Activated naive CD8-positive, alpha-beta T cell treated with anti-CD3 and anti-CD28 coated beads, Interleukin-2, amount 50 U/mL, for 24 hours (primary cell): ENCODE measurements at regions not wholly inside any gene's neighbourhood (a gene's known extent, or its start where the extent isn't known, plus 50 kb on each side); places are given as distances from the start of the nearest gene placed in this dataset.

Source experiments
- ATAC-seq: fragments of 150-1000 bp; cut with Tn5 transposase; one replicate; pipeline ENCODE4 v1.10.0; 2021
- DNase-seq: peaks from one replicate; pipeline ENCODE4 v3.0.0; 2021
- H3K27ac Mint-ChIP-seq: one replicate; pipeline ENCODE4 v1.8.0; 2021; ENCODE audit warnings: mild to moderate bottlenecking, mixed read lengths
- H3K27me3 Mint-ChIP-seq: one replicate; pipeline ENCODE4 v1.8.0; 2021; ENCODE audit warnings: mixed read lengths
- H3K36me3 Mint-ChIP-seq: one replicate; pipeline ENCODE4 v1.8.0; 2021; ENCODE audit warnings: low read depth, mixed read lengths
- H3K4me1 Mint-ChIP-seq: one replicate; pipeline ENCODE4 v1.8.0; 2021; ENCODE audit warnings: mixed read lengths
- H3K4me3 Mint-ChIP-seq: one replicate; pipeline ENCODE4 v1.8.0; 2021; ENCODE audit warnings: mild to moderate bottlenecking, moderate library complexity, mixed read lengths
- H3K9me3 Mint-ChIP-seq: one replicate; pipeline ENCODE4 v1.8.0; 2021; ENCODE audit warnings: mixed read lengths

DNA sequence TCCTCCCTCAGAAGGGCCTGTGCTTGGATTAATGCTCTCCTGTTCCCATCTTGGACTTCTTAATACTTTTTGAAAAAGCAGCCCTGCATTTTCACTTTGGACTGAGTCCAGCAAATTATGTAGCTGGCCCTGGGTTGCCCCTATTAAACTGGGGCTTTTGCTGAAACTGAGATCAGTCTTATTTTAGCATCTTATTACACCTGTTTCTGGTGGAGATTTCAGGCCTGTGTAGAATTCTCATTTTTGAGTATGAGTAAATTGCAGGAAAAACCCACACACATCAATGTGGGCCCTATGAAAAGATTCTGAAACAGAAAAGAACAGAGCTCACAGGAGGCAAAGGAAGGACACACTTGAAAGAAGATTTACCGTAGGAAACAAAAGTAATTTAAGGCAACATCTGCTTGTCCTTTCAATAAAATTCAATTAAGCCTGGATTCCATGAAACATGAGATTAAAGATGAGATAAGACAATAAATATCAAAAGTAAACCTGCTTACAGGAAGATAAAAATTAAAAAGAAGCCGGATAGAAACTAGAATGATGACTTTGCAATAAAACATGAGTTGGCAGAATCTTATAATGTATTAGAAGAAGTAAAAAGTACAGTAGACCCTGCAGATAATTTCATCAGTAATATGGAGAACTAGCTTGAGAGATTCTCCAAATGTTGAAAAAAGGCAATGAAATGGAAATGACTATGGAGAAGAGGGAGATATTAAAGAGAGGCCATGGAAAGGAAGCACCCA is 90.7 kb upstream of the GCFC2 start:
- no peaks in the 10 kb centered on the region for H3K4me1 Mint-ChIP-seq
- peaks cover 5% of the 10 kb centered on the region for H3K27me3 Mint-ChIP-seq
- DNase-seq (no peak), ATAC-seq (no peak)
- no peak overlapping the region for H3K27ac Mint-ChIP-seq
- H3K36me3 Mint-ChIP-seq, result no peaks in the 10 kb centered on the region
- H3K9me3 Mint-ChIP-seq, result no peaks in the 10 kb centered on the region
- H3K4me3 Mint-ChIP-seq, result no peak overlapping the region

DNA sequence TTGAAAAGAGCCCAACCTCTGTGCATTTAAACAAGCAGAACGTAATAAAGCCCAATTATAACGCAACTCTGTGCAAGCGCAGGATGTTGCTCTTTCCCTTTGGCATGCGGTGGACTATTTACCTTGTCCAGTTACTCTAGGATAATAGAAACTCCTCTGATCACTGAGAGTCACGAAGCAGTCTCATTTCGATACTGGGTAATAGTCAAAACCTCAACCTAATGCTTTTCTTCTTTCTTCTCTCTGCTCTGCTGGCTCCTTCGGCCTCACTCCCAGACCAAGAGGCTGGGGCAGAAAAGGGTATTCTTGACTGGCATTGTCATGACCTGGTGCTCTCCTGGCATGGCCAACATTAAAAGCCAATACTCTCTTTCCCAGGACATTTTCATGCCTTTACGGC is 89.7 kb upstream of the GCFC2 start:
- ATAC-seq (no peak), DNase-seq (no peak)
- H3K27ac Mint-ChIP-seq, result no peak overlapping the region
- no peaks in the 10 kb centered on the region for H3K36me3 Mint-ChIP-seq
- H3K27me3 Mint-ChIP-seq, result peaks cover 5% of the 10 kb centered on the region
- H3K9me3 Mint-ChIP-seq, result no peaks in the 10 kb centered on the region
- no peaks in the 10 kb centered on the region for H3K4me1 Mint-ChIP-seq
- no peak overlapping the region for H3K4me3 Mint-ChIP-seq

DNA sequence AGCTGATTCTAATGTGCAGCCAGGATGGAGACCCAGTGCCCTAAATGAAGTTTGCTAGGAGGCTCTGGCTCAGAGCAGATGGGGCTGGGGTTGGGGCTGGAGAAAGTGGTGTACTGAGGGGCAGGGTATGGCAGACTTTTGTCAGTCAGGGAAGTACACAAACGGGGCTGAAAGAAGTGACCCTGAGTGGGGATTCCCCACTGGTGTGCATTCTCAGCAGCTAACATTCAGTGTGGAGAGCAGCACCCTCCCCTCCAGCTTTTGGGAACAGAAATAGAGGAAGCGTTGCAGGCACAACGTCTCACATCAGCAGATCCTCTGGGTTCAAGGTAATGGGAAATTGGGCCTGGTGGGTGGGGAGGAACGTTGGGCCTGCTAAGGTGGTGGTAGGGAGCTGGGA is 89.1 kb upstream of the GCFC2 start:
- Mint-ChIP-seq H3K9me3 (no peaks in the 10 kb centered on the region), H3K27ac (no peak overlapping the region), H3K4me1 (no peaks in the 10 kb centered on the region), H3K4me3 (no peak overlapping the region), H3K27me3 (peaks cover 5% of the 10 kb centered on the region), H3K36me3 (no peaks in the 10 kb centered on the region)
- ATAC-seq (no peak), DNase-seq (no peak)

GRCh38 chr2:75798569-75798968 is 87.9 kb upstream of the GCFC2 start:
- peaks cover 4% of the 10 kb centered on the region for H3K27me3 Mint-ChIP-seq
- H3K36me3 Mint-ChIP-seq, result no peaks in the 10 kb centered on the region
- no peak overlapping the region for H3K4me3 Mint-ChIP-seq
- no peaks in the 10 kb centered on the region for H3K4me1 Mint-ChIP-seq
- DNase-seq (no peak), ATAC-seq (no peak)
- H3K27ac Mint-ChIP-seq, result no peak overlapping the region
- H3K9me3 Mint-ChIP-seq, result no peaks in the 10 kb centered on the region

- H3K4me3 Mint-ChIP-seq, result no peak overlapping the region
These were observed 82.3 kb upstream of the GCFC2 start for GRCh38 chr2:75792996-75793395.

DNA sequence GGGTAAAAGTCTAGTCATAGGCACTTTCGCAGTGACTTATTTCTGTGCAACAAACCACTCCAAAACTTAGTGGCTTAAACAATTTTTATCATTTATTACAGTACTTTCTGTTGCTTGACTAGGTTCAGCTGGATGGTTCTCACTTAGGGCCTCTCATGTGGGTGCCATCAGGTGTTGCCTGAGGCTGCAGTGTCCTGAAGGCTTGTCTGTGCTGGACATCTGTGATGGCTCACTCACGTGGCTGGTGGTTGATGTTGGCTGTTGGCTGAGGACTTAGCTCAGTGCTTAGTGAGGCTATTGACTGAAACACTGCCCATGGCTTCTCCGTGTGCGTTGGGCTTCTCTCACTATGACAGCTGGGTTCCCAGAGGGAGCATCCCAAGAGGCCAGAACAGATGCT is 81.4 kb upstream of the GCFC2 start:
- no peaks in the 10 kb centered on the region for H3K36me3 Mint-ChIP-seq
- ATAC-seq (no peak), DNase-seq (no peak)
- H3K9me3 Mint-ChIP-seq, result no peaks in the 10 kb centered on the region
- H3K4me1 Mint-ChIP-seq, result no peaks in the 10 kb centered on the region
- no peak overlapping the region for H3K27ac Mint-ChIP-seq
- H3K27me3 Mint-ChIP-seq, result peaks cover 5% of the 10 kb centered on the region
- no peak overlapping the region for H3K4me3 Mint-ChIP-seq

More at GRCh38 chr2:75792996-75793395, 82.3 kb upstream of the GCFC2 start:
- H3K27ac Mint-ChIP-seq, result no peak overlapping the region
- ATAC-seq (no peak), DNase-seq (no peak)
- peaks cover 3% of the 10 kb centered on the region for H3K27me3 Mint-ChIP-seq
- no peaks in the 10 kb centered on the region for H3K4me1 Mint-ChIP-seq
- no peaks in the 10 kb centered on the region for H3K36me3 Mint-ChIP-seq
- H3K9me3 Mint-ChIP-seq, result no peaks in the 10 kb centered on the region

DNA sequence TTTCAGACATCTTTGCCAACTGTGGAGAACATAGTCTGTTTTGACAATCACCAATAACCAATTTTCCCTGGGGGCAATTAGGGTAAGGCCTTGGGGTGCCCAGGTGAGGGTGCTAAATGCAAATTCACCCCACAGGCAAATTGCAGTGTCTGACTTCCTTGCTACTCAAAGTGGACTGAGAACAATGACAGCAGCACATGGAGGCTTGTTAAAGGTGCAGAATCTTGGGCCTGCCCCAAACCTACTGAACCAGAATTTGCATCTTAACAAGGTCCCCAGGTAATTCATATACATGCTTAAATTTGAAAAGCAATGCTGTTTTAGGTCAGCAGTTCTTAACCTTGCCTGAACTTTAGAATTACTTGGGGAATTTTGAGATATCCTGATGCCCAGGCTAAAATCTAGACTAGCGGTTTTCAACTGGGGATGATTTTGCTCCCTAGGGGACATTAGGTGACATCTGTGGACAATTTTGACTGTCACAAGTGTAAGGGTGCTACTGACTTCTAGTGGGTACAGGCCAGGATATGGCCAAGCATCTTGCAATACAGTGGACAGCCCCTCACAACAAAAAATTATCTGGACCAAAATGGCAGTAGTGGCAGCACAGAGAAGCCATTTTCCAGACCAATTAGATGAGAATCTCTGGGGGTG is 80.2 kb upstream of the GCFC2 start:
- Mint-ChIP-seq H3K27me3 (peaks cover 4% of the 10 kb centered on the region), H3K36me3 (no peaks in the 10 kb centered on the region), H3K4me3 (no peak overlapping the region), H3K4me1 (no peaks in the 10 kb centered on the region), H3K9me3 (no peaks in the 10 kb centered on the region), H3K27ac (no peak overlapping the region)
- ATAC-seq (no peak), DNase-seq (no peak)

- H3K36me3 Mint-ChIP-seq, result no peaks in the 10 kb centered on the region
- no peak overlapping the region for H3K27ac Mint-ChIP-seq
- peaks cover 4% of the 10 kb centered on the region for H3K27me3 Mint-ChIP-seq
- H3K4me3 Mint-ChIP-seq, result no peak overlapping the region
- ATAC-seq (no peak), DNase-seq (no peak)
- H3K9me3 Mint-ChIP-seq, result no peaks in the 10 kb centered on the region
- H3K4me1 Mint-ChIP-seq, result no peaks in the 10 kb centered on the region
These were observed 79.6 kb upstream of the GCFC2 start for GRCh38 chr2:75790121-75790813.

DNA sequence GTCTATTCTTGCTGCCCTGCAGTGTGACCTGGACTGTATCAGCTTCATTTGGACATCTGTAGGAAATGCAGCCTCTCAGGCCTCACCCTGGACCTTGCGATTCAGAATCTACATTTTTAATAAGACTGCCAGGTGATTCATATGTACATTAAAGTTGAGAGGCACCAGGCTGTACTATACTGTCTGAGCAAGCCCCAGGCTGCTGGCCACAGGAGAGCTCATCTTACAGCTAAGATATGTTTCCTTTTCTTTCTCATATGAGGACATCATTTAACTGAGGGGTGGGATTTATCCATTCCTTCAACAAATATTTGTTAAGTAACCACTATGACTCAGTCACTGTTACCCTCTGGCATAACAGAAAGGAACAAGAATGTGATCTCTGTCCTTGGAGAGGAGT is 78.2 kb upstream of the GCFC2 start:
- no peak overlapping the region for H3K27ac Mint-ChIP-seq
- H3K27me3 Mint-ChIP-seq, result peaks cover 4% of the 10 kb centered on the region
- no peak overlapping the region for H3K4me3 Mint-ChIP-seq
- no peaks in the 10 kb centered on the region for H3K4me1 Mint-ChIP-seq
- DNase-seq (no peak), ATAC-seq (no peak)
- H3K9me3 Mint-ChIP-seq, result no peaks in the 10 kb centered on the region
- H3K36me3 Mint-ChIP-seq, result no peaks in the 10 kb centered on the region

DNA sequence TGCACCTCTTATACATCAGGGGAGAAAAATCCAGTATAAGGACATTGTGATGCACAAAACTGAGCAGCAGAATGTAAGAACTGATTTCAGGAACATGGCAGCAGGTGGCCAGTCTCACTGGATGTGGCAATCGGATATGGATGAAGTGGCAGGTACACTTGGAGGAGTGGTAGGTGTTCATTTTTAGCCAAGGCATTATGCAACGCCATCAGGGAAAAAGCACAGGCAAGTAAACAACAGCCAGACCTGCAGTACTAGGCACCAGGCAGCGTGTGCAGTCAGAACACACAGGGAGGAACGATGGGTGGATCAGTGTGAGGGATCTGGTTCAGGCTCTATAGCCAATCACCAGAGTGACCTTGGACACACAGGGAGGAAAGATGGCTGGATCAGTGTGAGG is 77.4 kb upstream of the GCFC2 start:
- Mint-ChIP-seq H3K27me3 (peaks cover 4% of the 10 kb centered on the region), H3K36me3 (no peaks in the 10 kb centered on the region), H3K9me3 (no peaks in the 10 kb centered on the region), H3K4me3 (no peak overlapping the region), H3K27ac (no peak overlapping the region), H3K4me1 (no peaks in the 10 kb centered on the region)
- ATAC-seq, result no peak
- no peak for DNase-seq

GRCh38 chr2:75787532-75788132 is 76.9 kb upstream of the GCFC2 start:
- H3K27me3 Mint-ChIP-seq, result peaks cover 4% of the 10 kb centered on the region
- no peak overlapping the region for H3K4me3 Mint-ChIP-seq
- no peaks in the 10 kb centered on the region for H3K9me3 Mint-ChIP-seq
- no peaks in the 10 kb centered on the region for H3K36me3 Mint-ChIP-seq
- no peak overlapping the region for H3K27ac Mint-ChIP-seq
- DNase-seq, result no peak
- H3K4me1 Mint-ChIP-seq, result no peaks in the 10 kb centered on the region
- ATAC-seq, result no peak

GRCh38 chr2:75775311-75775823 is 64.7 kb upstream of the GCFC2 start:
- peaks cover 5% of the 10 kb centered on the region for H3K27me3 Mint-ChIP-seq
- no peak overlapping the region for H3K27ac Mint-ChIP-seq
- no peak overlapping the region for H3K4me3 Mint-ChIP-seq
- no peaks in the 10 kb centered on the region for H3K4me1 Mint-ChIP-seq
- no peaks in the 10 kb centered on the region for H3K9me3 Mint-ChIP-seq
- DNase-seq (no peak), ATAC-seq (no peak)
- H3K36me3 Mint-ChIP-seq, result no peaks in the 10 kb centered on the region

DNA sequence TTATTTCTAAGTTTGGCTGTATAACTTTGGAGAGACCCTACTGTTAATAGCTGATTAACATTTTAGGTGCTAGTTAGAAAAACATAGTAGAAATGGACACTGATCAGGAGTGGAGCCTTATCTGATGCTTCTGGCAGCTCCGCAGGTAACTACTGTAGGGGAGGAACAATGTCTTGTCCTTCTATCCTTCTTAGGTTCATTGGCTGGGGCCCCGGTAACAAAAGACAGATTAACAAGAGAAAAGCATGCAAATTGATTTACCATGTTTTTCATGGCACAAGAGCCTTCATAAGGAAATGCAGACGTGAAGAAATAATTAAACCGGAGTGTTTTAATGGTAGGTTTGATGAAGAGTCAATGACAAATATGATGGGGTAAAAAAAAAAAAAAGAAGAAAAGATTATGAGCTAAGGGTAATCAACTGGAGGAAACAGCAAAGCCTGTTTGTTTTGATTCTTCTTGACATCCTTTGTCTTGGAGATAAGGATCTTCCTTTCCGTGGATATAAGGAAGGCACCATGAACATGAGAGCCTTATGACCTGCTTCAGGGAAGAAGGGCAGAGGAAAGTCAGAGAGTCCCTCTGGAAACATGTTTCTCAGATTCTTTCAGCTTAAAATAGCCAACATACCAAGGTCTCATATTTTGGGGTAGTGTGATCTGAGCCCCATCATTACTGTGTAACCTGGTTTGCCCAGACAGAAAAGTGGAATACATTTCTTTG is 62.4 kb upstream of the GCFC2 start:
- ATAC-seq (no peak), DNase-seq (no peak)
- Mint-ChIP-seq H3K36me3 (no peaks in the 10 kb centered on the region), H3K4me1 (no peaks in the 10 kb centered on the region), H3K9me3 (no peaks in the 10 kb centered on the region), H3K4me3 (no peak overlapping the region), H3K27me3 (peaks cover 11% of the 10 kb centered on the region), H3K27ac (no peak overlapping the region)

DNA sequence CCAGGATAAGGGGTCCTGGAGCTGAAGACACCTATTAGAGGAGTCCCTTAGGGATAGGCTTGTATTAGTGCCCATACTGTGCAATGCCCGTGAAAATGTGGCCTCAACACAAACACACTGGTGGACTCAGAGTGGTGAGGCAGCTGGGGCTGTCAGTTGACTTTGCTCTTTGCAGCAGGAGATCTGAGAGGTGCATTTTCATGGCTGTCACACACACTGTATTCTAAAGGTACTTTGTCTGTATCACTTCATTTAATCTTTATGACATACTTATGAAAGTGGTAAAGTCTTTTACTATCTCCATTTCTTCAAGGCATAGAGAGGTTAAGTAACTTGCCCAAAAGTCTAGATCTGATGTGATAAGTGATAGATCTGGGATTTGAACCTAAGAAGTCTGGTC is 55.1 kb upstream of the GCFC2 start:
- ATAC-seq, result no peak
- H3K27me3 Mint-ChIP-seq, result peaks cover 19% of the 10 kb centered on the region
- H3K36me3 Mint-ChIP-seq, result no peaks in the 10 kb centered on the region

More for the DNA sequence above, 55.1 kb upstream of the GCFC2 start:
- H3K27ac Mint-ChIP-seq, result no peak overlapping the region
- no peak overlapping the region for H3K4me3 Mint-ChIP-seq
- H3K9me3 Mint-ChIP-seq, result no peaks in the 10 kb centered on the region
- no peak for DNase-seq
- no peaks in the 10 kb centered on the region for H3K4me1 Mint-ChIP-seq
